Stimulated activated CD8-positive, alpha-beta memory T cell treated with anti-CD3 and anti-CD28 coated beads, Interleukin-7, amount 100 ng/mL, for 1 hour (primary cell): ENCODE measurements at regions not wholly inside any gene's neighbourhood (a gene's known extent, or its start where the extent isn't known, plus 50 kb on each side); places are given as distances from the start of the nearest gene placed in this dataset.

Experiments
- DNase-seq, 2 donors: peaks; one replicate each; pipeline ENCODE4 v3.0.0-alpha.2; 2020; ENCODE audit warnings: low read depth in 2 of 2

DNA sequence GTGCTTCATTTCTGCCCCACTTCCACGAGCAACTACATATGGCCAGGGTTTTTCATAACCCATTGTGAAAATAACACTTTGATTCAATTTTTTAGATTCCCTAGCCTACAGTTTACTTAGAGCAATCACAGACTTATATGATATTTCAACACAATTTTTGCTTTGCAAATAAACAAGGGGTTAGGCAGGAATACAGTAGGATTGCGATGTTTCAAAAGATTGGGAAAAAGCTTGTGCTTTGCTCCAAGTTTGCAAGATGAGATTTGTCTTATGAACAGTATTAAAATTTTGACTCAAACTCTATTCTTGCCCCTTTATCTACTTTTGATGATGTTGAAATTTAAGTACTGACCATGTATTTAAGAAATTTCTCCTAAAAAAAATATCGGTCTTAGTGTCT lies 814.5 kb upstream of the PIK3C3 start:
- DNase-seq: no peak

GRCh38 chr18:41135146-41135545 lies 819.9 kb upstream of the PIK3C3 start:
- no peak for DNase-seq

GRCh38 chr18:41134426-41134825 lies 820.6 kb upstream of the PIK3C3 start:
- no peak for DNase-seq

DNA sequence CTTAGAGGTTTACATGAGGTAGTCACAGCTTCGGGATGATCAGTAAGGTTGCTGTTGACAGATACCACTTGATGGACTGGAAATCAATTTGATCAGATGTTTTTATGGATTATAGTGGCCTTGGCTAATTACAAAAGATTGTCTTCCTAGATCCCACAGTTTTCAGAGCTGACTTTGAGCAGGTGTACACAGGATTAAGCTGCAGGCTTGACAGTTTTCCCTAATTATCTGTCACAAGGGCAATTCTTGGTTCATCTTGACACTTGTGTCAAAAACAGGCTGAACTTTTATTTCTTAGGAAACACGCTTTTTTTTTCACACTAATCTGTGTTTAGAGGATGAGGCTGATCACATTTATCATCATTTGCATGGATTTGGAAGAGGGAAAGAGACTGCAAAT lies 824.0 kb upstream of the PIK3C3 start:
- no peak for DNase-seq

- DNase-seq: no peak
These were observed 826.5 kb upstream of the PIK3C3 start for GRCh38 chr18:41128545-41128944.

DNA sequence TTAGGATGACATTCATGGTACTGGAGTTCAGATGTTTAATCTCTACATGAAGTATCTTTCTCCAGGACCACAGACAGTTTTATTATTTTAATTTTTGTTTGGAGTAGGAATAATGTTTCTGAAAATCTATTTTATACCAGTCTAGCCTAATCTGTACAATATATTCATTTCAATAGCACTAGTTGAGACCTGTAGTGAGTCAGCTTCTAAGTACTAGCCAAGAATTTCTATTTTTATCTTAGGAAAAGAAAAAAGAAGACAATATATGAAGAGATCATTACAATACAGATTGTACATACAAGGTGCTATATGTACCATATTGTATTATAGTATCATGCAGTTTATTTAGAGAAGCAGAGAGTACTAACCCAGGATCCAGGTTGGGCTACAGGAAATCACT lies 826.9 kb upstream of the PIK3C3 start:
- DNase-seq: no peak

GRCh38 chr18:41126541-41127235 lies 828.3 kb upstream of the PIK3C3 start:
- DNase-seq: no peak

DNA sequence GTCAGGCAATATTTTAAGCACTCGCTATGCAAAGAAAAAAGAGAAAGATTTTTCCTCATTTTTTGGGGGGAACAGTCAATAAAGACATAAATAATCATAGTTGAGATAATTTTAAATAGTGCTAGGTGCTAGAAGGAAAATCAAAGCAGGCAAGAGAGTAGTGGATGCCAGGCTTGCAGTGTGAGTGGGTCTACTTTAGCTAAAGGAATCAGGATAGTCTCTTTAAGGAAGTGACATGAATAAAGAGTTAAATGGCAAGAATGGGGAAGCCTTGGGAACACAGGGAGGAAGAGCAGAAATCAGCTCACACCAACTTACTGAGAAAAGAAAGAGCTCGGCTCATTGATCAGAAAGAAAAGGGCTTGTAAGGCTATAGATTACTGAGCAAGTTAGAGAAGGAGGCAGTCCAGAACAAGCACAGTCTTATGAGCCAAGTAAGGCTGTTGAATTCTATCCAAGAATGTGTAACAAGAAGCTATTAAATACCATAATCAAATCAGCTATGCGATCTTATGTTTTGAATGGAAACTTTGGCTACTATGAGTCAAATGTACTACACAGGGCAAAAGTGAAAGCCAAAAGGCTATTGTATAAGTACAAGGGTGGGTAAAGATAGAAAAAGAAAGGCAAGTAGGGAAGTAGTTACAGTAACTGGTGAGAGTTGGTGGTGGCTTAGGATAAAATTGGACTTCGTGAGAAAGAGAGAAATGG lies 833.8 kb upstream of the PIK3C3 start:
- no peak for DNase-seq

- DNase-seq: no peak
These were observed 836.0 kb upstream of the PIK3C3 start for GRCh38 chr18:41119031-41119430.

- DNase-seq: no peak
These were observed 841.0 kb upstream of the PIK3C3 start for GRCh38 chr18:41113885-41114482.

- no peak for DNase-seq
These were observed 855.6 kb upstream of the PIK3C3 start for GRCh38 chr18:41099451-41099850.

DNA sequence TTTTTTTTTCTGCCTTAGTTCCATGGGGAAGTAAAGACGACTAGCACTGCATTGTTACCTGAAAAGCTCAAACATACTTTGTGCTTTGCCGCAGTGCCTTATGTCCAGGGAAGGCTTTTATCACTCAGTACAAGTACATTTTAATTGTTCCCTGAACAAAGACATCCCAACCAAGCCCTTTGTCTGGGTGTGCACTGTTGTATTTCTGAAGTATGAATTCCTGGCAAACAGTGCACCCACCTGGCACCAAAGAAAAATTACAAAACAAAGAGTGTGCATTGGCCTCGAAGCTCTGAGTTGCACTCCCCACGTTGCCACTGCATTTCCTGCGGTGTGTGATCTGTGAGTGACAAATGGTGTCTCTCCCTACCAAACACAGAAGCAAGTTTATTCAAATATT lies 858.5 kb upstream of the PIK3C3 start:
- DNase-seq: no peak

DNA sequence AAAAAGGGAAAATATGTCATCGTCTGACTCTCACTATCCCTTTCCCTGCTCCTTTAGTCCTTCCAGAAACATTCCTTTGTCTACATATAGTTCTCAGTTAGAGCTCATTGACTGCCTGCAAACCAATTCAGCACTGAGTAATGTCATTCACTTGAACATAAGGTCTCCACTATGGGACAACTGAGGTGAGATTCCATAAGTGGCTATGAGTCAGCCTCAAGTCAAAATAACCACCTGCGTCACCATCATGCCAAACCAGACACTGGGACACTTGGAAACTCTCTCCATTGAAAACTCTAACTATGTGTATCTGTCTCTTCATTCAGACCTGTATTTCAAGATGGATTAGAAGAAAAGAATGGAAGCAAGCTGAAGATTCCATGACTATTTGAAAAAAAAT lies 878.0 kb upstream of the PIK3C3 start:
- DNase-seq: no peak

GRCh38 chr18:41075212-41075611 lies 879.8 kb upstream of the PIK3C3 start:
- no peak for DNase-seq

- no peak for DNase-seq
These were observed 881.6 kb upstream of the PIK3C3 start for GRCh38 chr18:41073372-41073954.

GRCh38 chr18:41072946-41073345 lies 882.1 kb upstream of the PIK3C3 start:
- DNase-seq: no peak

DNA sequence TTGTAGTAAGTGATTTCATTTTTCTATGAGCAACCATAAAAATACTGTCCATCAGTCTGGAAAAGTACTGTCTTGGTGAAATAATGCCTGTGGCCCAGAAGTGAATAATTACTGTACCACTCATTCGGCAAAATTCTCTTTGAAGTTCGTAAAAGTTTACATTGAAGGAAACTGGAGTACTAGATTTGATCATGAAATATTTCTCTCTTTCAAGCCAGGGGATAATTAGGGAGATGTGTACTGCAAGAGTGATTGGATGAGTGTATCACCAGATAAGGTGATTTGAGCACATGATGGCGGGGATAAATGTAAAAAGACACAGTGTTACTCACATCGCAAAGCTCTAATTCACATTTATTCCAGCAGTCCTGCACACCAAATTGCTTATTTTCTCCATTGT lies 883.2 kb upstream of the PIK3C3 start:
- no peak for DNase-seq

DNA sequence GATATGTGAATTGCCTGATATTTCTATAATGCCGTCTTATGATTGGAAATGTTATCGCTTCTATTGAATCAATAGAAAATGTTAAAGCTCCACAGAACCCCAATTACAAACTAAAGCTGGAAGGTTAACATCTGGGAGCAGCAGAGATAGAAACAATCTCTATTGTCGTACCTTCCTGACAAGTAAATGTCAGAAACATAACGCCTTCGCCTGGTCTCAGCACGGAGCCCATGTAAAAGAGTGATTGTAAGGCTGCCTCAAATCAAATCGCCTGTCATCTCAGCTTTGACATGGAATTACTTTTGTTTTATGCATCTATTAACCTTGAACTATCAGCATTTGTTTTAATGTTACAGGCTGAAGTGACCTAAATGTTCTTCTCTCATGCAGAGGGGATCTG lies 885.9 kb upstream of the PIK3C3 start:
- no peak for DNase-seq

GRCh38 chr18:41064916-41065315 lies 890.1 kb upstream of the PIK3C3 start:
- DNase-seq: no peak

- DNase-seq: no peak
These were observed 894.1 kb upstream of the PIK3C3 start for GRCh38 chr18:41060967-41061366.

GRCh38 chr18:41059126-41059415 lies 896.0 kb upstream of the PIK3C3 start:
- no peak for DNase-seq

DNA sequence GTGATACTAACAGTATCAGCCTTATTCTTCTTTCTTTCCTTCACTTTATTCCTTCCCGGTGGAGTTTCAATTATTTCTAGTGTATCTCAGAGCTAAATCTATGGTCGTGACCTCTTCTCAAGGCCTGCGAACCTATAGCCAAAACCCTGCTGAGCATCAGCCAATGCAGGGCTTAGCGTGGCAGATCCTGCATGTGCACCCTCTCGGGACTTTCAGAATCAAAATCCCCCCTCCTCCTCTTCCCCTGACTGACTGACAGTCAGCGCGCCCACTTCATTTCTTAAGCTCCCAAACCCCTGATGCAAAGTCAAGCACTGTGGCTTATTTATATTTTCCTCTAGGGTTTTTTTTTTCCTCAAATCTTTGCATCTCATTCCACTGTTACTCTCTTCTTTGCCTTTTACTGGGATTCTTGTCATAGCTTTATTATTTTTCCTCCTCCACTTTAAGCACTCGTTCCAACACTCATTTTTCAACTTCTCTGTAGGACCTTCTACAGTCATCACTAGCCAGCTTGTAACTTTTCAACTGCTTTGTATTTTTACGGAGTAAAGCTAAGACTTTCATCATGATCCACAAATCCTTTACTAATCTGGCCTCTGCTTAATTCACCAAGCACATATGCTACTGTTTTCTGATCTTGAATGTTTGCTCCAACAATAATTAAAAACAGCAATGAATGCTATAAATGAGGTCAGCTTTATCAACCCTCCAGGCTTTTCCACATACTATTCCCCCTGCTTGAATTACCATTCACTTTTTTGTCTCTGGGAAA lies 896.5 kb upstream of the PIK3C3 start:
- no peak for DNase-seq
